Activated T-helper 1 cell treated with Interleukin-2 at 50 U/mL for 16 hours (primary cell): ENCODE measurements at regions not wholly inside any gene's neighbourhood (a gene's known extent, or its start where the extent isn't known, plus 50 kb on each side); places are given as distances from the start of the nearest gene placed in this dataset.

Experiments
- DNase-seq: peaks from one replicate; pipeline ENCODE4 v3.0.0-alpha.2; 2020; ENCODE audit warnings: low read depth

DNA sequence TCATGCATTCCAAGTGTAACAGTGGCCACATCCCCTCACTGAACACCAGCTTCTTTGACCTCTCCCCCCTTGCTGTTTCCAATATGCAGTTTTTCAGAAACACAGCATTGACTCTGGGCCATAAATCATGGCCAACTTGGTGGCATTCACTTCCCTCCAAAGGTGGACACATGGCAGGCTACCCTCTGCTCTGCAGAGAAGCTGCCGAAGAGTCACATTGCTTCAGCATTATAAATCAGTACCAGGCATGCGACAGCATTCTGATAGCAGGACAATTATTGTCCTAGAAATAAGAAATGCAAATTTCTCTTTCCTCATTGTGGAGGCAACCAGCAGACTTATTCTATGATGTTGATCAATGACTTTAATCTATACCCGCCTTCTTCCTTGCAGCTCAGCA lies 475.4 kb upstream of the GHITM start:
- DNase-seq = no peak

DNA sequence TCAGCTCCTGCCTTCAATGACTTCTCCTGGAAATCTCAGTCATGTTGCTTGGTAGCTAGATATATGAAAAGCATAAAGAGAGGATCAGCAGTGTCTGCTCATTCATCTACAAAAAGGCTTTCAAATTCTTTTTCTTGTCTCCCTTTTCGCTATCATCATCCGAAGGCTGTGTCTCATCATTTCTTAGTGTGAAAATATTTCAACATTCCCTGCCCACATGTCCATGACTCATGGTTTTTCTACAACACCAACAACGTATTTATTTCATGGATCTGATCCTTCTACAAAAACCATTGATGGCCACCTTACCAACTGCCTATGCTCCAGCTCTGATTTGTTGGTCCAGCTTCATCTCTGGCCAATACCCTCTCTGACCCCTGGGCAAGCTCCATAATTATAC lies 472.5 kb upstream of the GHITM start:
- DNase-seq = no peak

DNA sequence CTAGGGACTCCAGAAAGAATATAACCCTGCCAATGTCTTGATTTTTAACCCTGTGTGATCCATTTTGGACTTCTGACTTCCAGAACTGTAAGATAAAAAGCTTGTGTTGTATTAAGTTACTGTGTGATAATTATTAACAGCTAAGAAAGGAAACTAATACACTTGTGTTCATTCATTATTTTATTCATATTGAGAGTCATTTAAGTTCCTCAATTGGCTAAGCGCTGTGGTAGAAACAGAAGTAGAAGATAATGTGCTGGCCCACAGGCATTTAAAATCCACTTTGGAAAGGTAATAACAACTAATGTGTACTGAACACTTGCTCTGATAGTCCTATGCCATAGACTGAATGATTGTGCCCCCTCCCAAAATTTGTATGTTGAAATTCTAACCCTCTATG lies 471.7 kb upstream of the GHITM start:
- no peak for DNase-seq

DNA sequence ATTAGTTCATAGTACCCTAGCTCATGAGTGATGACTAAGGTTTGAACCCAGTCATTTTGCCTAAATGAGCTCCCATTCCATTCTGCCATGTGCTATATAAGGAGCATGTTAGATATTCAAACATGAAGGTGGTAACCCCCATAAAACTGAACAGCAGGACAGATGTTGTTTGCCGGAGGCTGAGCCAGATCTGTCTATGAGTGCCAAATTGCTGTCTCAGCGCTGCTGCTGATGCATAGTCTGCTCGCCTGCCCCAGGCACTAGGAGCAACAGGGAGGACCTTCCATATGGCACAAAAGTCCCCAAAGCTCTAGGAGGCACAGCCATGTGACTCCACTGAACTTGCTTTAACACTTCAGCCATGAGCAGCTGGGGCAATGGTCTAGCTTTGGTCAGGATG lies 466.0 kb upstream of the GHITM start:
- no peak for DNase-seq

DNA sequence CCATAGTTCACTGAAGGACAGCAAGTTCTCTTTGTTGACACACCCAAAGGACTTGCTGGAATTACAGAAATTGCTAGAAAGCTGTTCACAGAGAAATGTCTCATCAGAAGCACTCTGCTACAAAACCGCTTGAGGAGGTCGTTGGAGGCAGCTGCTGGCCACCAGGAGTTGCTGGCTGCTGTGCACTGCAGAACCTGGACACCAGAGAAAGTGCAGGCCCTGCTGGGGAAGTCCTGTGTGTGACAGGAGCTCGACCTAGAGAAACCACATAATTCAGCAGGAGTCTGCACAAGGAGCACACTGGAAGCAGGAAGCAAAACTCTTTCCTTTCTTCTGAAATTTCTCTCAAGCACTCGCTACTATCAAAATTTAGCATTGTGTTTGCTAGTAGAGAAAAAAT lies 461.5 kb upstream of the GHITM start:
- DNase-seq = no peak

DNA sequence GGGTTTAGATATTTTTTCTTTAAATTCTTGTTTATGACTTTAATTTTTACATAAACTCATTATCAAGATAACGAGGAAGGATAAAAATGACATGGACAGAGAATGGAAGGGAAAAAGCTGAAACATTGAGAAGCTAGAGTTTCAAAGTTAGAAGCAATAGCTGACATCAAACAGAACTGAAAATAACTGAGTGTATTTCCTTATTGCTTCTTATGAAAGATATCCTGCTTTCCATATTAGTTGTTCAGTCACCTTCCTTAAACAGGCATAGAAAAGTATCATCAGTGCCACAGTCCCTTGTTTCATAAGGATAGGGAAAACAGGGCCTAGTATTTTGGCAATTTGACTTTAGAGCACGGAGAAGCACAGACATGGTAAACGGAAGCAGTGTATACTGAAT lies 460.5 kb upstream of the GHITM start:
- DNase-seq = no peak

DNA sequence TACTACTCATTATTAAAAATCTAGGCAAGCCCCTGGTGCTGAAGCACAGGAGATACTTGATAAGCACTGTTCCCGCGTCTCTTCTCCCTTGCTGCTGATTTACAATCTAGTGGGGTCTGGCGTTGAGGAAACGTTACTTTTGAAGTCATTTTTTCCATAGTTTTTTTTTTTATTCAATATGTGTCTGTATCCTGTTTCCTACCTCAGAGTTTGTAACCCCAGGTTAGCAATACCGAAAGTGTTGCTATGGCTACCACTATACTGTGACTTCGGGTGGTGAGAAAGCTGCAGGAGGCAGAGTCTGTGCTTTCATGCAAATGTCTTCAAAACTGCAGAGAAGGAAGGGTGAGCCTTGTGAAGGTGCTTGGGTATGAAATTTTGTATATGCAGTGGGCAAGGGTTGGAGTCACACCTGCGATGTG lies 458.8 kb upstream of the GHITM start:
- DNase-seq = no peak

DNA sequence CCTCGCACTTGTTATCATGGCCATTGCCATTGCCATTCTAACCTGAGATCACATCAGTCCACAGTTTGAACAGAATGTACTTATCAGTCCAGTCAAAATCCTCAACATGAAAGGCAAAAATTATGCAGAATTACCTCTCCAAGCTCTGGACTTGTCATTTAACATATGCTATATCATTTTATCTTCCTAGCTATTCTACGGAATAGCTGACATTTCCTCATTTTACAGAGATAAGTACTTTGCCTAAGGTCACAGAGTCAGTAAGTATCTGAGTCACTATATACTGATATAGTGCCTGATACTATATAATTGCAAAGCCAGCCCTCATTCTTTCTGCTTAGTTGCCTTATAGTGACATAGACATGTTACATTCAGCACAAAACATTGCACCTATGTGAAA lies 456.9 kb upstream of the GHITM start:
- DNase-seq = no peak

DNA sequence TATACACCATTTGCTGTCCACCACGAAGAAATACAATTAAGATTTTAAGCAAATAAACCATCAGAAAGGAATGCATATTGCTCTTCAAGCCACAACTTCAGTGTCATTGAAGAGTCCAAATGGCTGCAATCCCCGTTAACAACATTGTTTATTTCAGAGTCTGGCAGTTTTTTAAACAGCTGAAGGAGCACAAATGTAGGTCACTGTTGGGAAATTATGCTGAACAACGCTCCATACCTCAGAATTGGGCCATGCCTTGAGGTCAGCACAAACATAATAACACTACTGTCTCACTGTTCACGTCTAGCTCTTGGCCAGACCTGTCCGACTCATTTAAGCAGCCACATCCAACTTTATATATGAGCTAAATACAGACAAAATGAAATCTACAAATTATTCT lies 453.9 kb upstream of the GHITM start:
- DNase-seq = no peak

DNA sequence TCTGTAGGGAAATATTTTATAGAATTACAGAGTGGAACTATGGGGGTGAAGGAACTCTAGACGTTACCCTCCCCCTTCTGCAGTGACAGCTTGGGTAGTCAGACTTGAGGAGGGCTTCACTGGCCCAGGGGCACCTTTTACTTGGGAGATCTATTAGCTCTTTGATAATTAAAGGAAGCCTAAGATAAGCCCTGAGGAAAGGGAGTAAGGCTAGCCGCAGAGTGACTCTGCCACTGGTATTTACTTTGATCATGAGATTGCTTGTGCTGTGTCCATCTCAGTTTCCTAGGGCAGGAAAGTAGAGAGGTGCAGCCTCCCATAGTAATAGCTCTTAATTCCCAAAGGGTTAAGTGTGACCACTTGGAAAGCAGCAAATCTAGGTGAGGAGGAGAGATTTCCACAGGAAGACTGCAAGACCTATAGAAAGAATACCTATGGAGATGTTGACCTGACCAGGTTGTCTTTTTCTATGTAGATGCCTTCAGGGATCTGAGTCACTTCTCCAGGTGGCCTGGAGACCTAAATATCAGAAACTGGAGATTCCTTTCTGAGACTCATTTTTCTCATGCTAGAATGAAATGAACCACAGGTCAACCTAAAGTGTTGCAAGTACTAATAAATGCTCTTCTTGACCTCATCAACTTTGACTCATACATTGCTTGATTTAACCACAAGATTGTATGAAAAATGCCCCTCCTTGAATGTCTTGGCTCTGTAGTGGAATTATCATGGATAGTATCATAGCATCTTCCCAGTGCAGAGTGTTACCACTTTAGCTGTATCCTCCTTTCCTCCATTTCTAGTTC lies 447.3 kb upstream of the GHITM start:
- DNase-seq = no peak

DNA sequence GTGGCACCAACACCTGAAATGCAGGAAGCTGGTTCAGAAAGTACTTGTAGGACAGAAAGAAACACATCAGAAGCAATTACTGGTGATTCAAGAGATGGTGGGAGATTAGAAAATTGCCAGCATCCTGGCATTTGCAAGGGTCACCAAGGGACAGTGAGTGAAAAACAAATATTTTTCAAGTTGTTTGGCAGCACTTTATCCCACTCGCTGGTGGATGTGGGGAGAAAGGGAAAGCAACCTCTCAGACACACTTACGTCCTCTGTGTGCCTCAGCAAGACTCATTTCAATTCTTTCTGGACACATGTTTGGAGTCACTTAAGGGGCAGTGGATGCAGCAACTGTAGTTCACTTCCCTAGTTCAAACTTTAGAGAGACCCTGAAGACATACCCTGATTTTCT lies 440.4 kb upstream of the GHITM start:
- no peak for DNase-seq

DNA sequence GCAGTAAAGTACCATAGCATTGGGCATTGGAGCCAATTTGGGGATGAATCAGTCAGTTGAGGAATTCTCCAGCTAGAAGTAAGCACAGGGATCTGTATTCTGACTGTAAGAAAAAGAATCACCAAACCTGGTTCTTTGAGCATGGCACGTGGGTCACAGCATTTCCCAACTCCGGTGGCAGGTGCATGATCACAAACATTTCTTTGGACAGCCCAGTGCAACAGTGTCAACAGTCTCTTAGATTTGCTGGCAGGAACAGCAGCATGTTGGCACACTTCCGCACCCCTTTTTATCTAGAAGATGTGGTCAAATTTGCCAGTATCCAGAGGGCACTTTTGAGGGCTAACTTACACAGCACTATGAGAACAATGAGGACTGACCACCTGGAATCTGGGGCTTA lies 437.5 kb upstream of the GHITM start:
- no peak for DNase-seq

DNA sequence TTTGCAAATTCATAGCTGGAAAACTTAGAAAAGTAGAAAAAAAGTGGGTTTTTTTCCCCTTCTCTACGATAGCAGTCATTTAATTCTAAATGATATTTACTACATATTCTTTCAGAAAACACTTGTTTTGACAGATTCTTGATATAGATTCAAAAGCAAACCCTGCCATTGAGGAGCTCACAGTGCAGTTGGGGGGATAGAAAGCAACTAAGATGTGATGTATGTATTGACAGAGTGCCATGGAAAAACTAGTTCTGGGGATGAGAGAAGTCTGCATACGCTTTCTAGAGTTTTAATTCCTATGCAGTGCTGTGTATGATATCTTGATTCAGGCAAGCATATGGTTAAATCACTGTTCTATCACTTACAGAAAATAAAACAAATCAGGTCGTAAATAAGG lies 436.6 kb upstream of the GHITM start:
- no peak for DNase-seq

DNA sequence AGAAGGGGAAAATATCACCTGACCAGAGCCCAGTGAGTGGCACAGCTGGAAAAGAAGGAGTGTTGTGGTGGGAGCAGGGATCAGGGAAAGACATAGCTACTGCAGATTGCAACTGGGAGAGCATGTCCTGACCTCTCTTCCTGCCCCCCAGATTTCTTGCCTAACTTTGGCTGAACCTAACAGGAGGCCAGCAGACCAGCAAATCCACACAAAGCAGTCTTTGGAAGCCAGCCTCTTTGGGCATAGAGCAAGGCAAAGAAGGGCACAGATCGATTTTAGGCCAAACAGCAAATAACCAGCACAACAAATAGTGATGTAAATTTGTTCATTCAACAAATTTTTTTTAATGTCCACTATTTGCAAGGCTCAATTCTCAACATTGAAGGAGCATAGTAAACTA lies 433.2 kb upstream of the GHITM start:
- DNase-seq = no peak

DNA sequence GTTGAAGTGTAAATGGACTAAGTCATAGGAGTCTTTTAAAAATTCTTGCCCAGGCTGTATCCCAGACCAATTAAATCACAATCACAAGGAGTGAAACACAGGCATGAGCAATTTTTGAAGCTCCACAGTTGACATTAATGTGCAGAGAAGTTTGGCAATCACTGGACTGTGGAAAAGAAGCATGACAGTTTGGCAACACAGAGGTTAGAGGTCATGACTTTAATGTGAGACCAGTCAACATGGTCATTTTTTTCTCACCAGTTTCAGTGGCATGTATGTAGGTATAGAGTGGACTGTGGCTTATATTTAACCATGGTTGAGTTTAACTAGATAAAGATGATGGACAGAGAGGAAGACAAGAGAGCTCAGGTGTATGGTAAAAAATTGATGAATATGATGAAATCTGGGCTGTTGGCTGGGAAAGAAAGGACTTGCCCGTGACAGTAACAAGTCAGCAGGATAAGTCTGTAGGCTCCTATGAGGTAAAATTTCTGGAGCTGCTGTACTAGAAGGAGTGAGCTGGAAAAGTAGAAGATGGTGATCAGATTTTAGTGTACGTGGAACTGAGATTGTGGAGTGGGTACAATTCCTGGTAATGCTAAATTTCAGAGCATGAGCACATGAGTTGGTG lies 432.2 kb upstream of the GHITM start:
- no peak for DNase-seq

DNA sequence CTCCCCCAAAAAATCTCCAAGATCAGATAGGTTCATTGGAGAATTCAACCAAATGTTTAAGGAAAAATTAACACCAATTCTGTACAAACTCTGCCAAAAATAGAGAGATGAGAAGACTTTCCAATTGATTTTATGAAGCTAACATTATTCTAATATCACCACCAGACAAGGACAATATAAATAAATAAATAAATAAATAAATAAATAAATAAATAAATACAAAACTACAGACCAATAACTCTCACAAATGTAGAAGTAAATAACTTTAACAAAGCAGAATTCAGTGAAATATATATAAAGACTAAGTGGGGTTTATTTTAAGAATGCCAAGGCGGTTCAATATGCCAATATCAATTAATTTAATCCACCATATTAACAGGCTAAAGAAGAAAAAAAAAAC lies 425.9 kb upstream of the GHITM start:
- DNase-seq = no peak

DNA sequence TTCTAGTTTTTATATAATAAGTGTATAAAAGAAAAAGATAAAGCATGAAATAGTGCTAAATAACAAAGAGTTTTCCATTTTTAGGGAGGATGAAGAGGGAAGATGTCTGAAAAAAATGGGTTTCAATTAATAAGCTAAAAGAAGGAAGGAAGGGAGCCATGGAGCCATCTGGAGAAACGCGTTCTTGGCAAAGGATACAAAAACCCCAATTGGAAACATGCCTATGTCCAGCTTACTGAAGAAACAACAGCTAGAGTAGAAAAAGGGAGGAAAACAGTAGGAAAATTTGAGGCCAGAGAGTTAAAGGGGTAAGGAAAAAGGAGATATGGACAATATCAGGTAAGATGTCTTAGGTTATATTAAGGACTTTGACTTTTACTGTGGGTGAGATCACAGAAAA lies 416.2 kb upstream of the GHITM start:
- no peak for DNase-seq

DNA sequence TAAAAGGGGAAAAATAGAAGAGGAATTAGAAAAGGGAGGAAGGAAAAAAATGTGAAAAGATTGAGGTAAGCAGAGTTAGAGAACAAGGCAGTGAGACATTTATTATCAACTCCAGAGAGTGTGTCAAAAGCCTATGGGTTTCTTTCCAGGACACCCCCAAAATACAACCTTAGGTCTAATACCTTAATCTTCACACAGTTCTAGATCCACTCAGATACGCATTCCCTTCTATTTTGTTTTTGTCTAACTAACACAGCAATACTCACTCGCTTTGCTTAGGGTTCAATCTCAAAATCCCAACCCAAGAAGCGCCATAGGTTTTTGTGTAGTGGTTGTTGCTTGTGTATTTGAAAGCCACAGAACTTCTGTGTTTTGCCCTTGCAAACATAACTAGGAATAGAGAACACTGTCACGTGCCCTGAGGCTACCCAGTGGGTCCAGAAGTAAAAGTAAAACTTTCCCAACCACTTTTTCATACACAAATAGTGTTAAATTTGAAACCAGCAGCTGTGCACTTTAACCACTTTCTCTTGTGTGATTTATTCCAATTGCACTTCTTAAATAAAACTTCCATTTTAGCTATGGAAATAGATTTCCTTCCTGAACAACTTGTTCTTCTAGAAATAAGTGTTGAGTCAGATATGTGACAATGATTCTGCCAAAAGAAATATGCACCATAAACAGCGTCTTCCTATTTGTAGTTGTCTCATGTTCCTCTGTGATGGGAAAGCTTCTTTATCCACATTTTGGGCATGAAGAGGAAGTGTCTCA lies 414.7 kb upstream of the GHITM start:
- DNase-seq = no peak

DNA sequence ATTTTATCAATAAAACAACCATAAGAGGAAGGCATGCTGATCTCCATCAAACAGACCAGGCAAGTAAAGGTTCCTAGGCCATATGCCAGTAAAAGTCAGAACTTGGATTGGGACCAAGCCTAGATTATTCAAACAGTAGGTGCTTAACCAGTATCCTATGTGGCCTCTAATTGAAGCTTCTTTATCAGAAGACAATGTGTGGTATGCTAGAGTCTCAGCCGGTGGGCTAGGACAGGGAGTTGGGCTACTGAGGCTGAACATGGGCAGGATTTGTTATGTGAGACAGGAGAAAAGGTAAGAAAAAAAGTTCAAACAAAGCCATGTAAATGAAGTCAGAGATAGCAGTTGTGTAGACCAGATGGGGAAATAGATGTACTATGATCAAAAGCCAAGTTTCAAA lies 413.7 kb upstream of the GHITM start:
- DNase-seq = no peak

DNA sequence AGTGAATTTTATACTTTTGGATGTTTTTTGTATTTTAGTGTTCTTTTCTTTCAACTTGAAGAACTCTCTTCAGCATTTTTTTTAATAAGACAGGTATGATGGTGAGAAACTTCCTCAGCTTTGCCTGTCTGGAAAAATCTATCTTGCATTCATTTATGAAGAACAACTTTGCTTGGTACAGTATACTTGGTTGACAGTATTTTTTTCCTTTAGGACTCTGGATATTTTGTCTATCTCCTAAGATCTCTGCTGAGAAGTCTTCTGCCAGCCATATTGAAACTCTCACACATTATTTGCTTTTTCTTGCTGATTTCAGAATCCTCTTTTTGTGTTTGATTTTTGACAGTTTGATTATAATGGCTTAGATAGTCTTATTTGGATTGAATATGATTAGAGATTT lies 405.0 kb upstream of the GHITM start:
- no peak for DNase-seq

DNA sequence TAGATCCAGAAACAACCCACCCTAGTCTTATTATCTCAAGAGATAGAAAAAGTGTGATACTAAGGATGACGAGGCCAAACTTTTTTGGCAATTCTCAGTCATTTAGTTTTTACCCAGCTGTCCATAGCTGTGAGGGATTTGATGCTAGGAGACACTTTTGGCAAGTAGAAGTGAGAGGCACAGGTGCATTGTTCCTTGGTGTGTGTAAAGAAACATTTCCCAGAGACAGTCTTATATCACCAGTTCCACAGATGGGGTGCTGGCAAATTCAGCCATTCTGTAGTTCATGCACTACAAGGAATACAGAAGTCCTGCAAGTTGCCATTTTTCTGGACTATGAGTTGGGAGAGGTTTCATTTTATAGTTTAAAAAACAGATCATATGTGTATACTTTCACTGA lies 403.3 kb upstream of the GHITM start:
- DNase-seq = no peak

DNA sequence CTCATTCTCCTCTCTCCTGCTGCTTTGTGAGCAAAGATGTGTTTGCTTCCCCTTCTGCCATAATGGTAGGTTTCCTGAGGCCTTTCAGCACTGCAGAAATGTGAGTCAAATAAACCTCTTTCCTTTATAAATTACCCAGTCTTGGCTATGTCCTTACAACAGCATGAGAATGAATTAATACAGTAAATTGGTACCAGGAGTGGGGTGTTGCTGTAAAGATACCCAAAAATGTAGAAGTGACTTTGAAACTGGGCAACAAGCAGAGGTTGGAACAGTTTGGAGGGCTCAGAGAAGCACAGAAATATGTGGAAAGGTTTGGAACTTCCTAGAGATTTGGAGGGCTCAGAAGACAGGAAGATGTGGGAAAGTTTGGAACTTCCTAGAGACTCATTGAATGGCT lies 388.7 kb upstream of the GHITM start:
- DNase-seq = no peak

DNA sequence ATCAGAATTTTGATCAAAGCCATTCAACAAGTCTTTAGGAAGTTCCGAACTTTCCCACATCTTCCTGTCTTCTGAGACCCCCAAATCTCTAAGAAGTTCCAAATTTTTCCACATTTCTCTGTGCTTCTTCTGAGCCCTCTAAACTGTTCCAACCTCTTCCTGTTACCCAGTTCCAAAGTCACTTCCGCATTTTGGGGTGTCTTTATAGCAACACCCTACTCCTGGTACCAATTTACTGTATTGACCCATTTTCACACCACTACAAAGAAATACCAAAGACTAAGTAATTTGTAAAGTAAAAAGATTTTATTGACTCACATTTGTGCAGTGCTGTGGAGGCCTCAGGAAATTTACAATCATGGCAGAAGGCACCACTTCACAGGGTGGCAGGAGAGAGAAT lies 385.8 kb upstream of the GHITM start:
- DNase-seq = no peak
